ENCODE measurements at regions not wholly inside any gene's neighbourhood (a gene's known extent, or its start where the extent isn't known, plus 50 kb on each side); places are given as distances from the start of the nearest gene placed in this dataset.

- ATAC-seq (no peak), DNase-seq (ENCODE audit: low read depth, low spot score) (no peak)
- Histone ChIP-seq H3K9ac (ENCODE audit: low read length) (no peak overlapping the region), H4K20me1 (ENCODE audit: insufficient read depth) (no peaks in the 10 kb centered on the region; the same call in 1 of the 2 replicates), H3K36me3 (ENCODE audit: control insufficient read depth in 1 of 2, insufficient read depth in 2 of 2, low read length in 2 of 2) (no peaks in the 10 kb centered on the region; a peak in 1 of 4 replicates), H3K79me2 (ENCODE audit: insufficient read depth, low read length) (no peaks in the 10 kb centered on the region), H3K9me3 (ENCODE audit: control insufficient read depth in 1 of 2, insufficient read depth in 1 of 2, low read depth in 1 of 2, low read length in 2 of 2) (peaks cover 11 to 15% of the 10 kb centered on the region in 2 experiments; a peak in 2 of 4 replicates), H3K4me1 (ENCODE audit: control insufficient read depth in 1 of 2, insufficient read depth in 2 of 2, low read length in 2 of 2) (no peaks in the 10 kb centered on the region), H2AFZ (ENCODE audit: low read depth, low read length, poor library complexity, severe bottlenecking) (no peak overlapping the region), H3K27me3 (ENCODE audit: insufficient read depth, low read length) (no peaks in the 10 kb centered on the region), H3K4me3 (replicated peaks in 1 of 2; ENCODE audit: low read depth in 1 of 2, low read length in 2 of 2) (no peak overlapping the region), H3K9me2 (ENCODE audit: insufficient read depth) (no peaks in the 10 kb centered on the region), H3K27ac (ENCODE audit: low read depth, low read length) (no peak overlapping the region), H3K4me2 (ENCODE audit: low read length) (no peak overlapping the region)
- intact Hi-C loops (cut with micrococcal nuclease): no loop called here
- ChIA-PET RAD21 (ENCODE audit: low non-redundant PET in 1 of 2, low total read pairs in 2 of 2, uncharacterized antibody in 2 of 2, unreplicated experiment in 2 of 2) (no interaction called here), POLR2A (no interaction called here), CTCF (no interaction called here)
- BruUV-seq (replicated peaks): no TSS peak
- TF ChIP-seq CTCF (IDR thresholded peaks at IDR 0.05 in 2 of 3, conservative IDR thresholded peaks at IDR 0.05 in 1 of 3; ENCODE audit: borderline replicate concordance in 1 of 3, insufficient read depth in 1 of 3, low read depth in 2 of 3, low read length in 2 of 3) (no peak), RAD21 (IDR thresholded peaks at IDR 0.05; ENCODE audit: low read depth) (no peak), SIN3A (IDR thresholded peaks at IDR 0.05; ENCODE audit: low read depth) (no peak), ATF3 (IDR thresholded peaks at IDR 0.05) (no peak), JUND (IDR thresholded peaks at IDR 0.05) (no peak)
These were observed 122.7 kb upstream of the POGK start for GRCh38 chr1:166716620-166717019.

- ChIA-PET CTCF (no interaction called here), POLR2A (no interaction called here), RAD21 (ENCODE audit: low non-redundant PET in 1 of 2, low total read pairs in 2 of 2, uncharacterized antibody in 2 of 2, unreplicated experiment in 2 of 2) (no interaction called here)
- H3K9ac ChIP-seq (ENCODE audit: low read length): no peak overlapping the region
- peaks cover 12 to 15% of the 10 kb centered on the region in 2 experiments; a peak in 2 of 4 replicates for H3K9me3 ChIP-seq (ENCODE audit: control insufficient read depth in 1 of 2, insufficient read depth in 1 of 2, low read depth in 1 of 2, low read length in 2 of 2)
- no peaks in the 10 kb centered on the region; the same call in 1 of the 2 replicates for H4K20me1 ChIP-seq (ENCODE audit: insufficient read depth)
- H3K4me2 ChIP-seq (ENCODE audit: low read length): no peak overlapping the region
- DNase-seq (ENCODE audit: low read depth, low spot score): peak; percentile 10
- no peaks in the 10 kb centered on the region; a peak in 1 of 4 replicates for H3K36me3 ChIP-seq (ENCODE audit: control insufficient read depth in 1 of 2, insufficient read depth in 2 of 2, low read length in 2 of 2)
- BruUV-seq (replicated peaks): no TSS peak
- H3K27me3 ChIP-seq (ENCODE audit: insufficient read depth, low read length): no peaks in the 10 kb centered on the region
- no peaks in the 10 kb centered on the region for H3K4me1 ChIP-seq (ENCODE audit: control insufficient read depth in 1 of 2, insufficient read depth in 2 of 2, low read length in 2 of 2)
- no peak overlapping the region for H3K27ac ChIP-seq (ENCODE audit: low read depth, low read length)
- ATAC-seq: no peak
- no peak overlapping the region for H3K4me3 ChIP-seq (replicated peaks in 1 of 2; ENCODE audit: low read depth in 1 of 2, low read length in 2 of 2)
- no peaks in the 10 kb centered on the region for H3K9me2 ChIP-seq (ENCODE audit: insufficient read depth)
- no peak overlapping the region for H2AFZ ChIP-seq (ENCODE audit: low read depth, low read length, poor library complexity, severe bottlenecking)
- intact Hi-C loops (cut with micrococcal nuclease): no loop called here
- H3K79me2 ChIP-seq (ENCODE audit: insufficient read depth, low read length): no peaks in the 10 kb centered on the region
- TF ChIP-seq CTCF (IDR thresholded peaks at IDR 0.05 in 2 of 3, conservative IDR thresholded peaks at IDR 0.05 in 1 of 3; ENCODE audit: borderline replicate concordance in 1 of 3, insufficient read depth in 1 of 3, low read depth in 2 of 3, low read length in 2 of 3): no peak
- TF ChIP-seq REST (IDR thresholded peaks at IDR 0.05; ENCODE audit: low read depth): no peak
- TF ChIP-seq ATF3 (IDR thresholded peaks at IDR 0.05): no peak
- TF ChIP-seq EGR1 (IDR thresholded peaks at IDR 0.05; ENCODE audit: low read depth): no peak
- no peak for TF ChIP-seq TCF7L2 (IDR thresholded peaks at IDR 0.05; ENCODE audit: borderline replicate concordance, extremely low read depth, insufficient read depth, insufficient read length)
- no peak for TF ChIP-seq JUND (IDR thresholded peaks at IDR 0.05)
These were observed 118.1 kb upstream of the POGK start for GRCh38 chr1:166721145-166721544.
